Stimulated activated CD8-positive, alpha-beta memory T cell treated with anti-CD3 and anti-CD28 coated beads, Interleukin-7, amount 100 ng/mL, for 48 hours (primary cell): ENCODE measurements at regions not wholly inside any gene's neighbourhood (a gene's known extent, or its start where the extent isn't known, plus 50 kb on each side); places are given as distances from the start of the nearest gene placed in this dataset.

Source experiments
- DNase-seq, 2 donors: peaks; one replicate each; pipeline ENCODE4 v3.0.0-alpha.2; 2020; ENCODE audit warnings: low read depth in 1 of 2; ENCODE audit errors: extremely low read depth in 1 of 2

- DNase-seq, result no peak
These were observed 153.5 kb downstream of the RBFOX3 start for GRCh38 chr17:79457376-79457775.

DNA sequence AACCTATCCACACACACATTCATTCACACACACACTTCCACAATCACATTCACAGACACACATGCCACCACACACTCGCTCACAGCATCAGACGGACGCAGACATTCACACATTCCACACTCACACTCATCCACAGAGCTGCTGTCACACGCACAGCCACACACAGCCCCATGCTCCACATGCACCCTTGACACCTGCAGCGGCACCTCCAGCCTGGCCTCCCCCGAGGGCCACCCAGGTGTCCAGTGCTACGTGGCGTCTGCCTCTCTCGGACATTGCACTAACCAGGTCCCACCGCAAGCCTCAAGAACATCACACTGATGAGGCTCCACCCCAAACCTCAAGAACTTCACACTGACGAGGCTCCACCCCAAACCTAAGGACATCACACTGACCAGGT is 155.2 kb downstream of the RBFOX3 start:
- DNase-seq, result no peak

GRCh38 chr17:79454826-79455225 is 156.0 kb downstream of the RBFOX3 start:
- no peak for DNase-seq

DNA sequence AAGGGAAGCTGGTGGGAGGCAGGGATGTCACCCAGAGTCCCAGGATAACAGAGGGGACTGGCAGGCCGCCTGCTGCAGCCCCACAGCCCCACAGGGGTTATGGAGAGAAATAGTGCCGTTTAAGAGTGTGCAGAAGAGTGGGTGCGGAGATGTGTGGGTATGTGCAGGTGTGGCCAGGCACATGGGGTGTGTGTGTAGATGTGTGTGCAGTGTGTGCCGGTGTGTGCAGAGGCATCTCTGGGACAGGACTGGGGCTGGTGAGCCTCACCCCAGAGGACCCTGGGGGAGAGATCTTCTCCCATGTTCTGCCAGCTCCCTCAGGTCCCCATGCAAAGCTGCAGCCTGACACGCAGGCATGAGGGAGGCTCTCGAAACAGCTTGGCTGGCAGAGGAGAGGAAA is 157.4 kb downstream of the RBFOX3 start:
- DNase-seq, result no peak

DNA sequence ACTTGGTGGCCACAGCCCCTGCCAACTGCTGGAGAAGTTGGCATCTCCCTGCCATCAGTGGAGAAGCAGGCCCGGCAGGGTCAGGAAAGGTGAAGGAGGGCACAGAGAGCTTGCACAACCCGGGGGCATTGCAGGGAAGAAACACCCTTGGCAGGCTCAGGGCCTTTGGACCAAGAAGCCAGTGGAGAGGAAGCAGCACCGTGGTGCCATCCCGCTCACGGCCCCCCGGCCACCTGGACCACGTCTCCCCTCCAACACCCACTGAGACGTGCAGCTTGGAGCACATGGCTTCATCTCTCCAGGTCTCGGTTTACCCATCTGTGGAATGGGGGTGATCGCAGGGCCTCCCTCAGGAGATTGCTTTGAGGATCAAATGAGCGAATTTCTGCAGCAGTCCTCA is 158.1 kb downstream of the RBFOX3 start:
- DNase-seq, result no peak

- no peak for DNase-seq
These were observed 159.7 kb downstream of the RBFOX3 start for GRCh38 chr17:79451167-79451566.

DNA sequence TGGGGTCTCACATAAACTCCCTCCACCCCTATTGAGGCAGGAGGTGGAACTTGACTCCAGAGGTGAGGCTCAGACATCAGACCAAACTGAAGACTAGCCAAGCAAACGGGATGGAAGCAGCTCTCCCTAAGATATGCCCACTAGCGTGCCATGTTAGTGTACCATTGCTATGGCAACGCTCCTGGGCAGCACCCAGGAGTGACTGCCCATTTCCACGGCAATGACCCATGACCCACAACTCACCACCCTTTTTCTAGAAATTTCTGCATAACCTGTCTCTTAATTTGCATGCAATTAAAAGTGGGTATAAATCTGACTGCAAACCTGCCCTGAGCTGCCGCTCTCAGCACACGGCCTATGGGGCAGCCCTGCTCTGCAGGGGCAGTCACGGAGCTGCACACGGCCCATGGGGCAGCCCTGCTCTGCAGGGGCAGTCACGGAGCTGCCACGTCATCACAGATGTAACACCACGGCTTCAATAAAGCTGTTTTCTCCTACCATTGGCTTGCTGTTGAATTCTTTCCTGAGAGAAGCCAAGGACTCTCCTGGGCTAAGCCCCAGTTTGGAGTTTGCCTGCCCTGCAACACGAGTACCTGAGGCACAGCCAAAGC is 164.3 kb downstream of the RBFOX3 start:
- DNase-seq, result no peak

DNA sequence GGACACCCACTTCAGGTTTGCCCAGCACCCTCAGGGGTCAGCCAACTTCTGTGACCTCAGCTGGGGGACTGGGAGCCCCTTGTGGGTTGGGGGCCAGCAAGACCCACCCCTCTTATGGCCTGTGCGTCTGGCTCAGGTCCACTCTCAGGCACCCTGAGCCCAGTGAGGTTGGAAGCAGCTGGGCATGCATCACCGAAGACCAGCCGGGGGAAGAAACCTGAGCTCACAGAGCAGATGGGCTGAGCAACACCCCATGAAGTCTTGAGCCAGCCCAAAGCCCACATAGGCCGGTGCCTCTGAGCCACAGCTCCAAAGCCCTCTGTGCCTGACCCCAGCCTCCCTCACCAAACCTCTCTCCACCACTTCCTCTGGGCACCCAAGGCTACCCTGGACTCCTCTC is 166.7 kb downstream of the RBFOX3 start:
- DNase-seq, result no peak

DNA sequence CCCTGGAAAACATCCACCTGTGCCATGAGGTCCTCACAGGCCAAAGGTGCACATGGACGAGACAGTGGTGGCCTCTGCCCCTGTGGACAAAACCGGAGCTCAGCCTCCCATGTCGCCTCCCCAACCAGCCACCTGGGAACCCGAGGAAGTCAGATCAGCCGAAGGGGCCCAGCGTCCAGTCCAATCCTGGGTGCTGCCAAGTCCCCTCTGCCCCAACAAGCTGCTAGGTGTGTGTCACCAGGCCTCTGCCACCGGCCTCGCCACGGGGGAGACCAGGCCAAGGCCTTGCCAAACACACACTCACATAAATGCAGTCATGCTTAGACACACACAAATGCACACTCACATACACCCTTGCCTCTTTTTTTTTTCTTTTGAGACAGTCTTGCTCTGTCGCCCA is 167.8 kb downstream of the RBFOX3 start:
- DNase-seq, result no peak

DNA sequence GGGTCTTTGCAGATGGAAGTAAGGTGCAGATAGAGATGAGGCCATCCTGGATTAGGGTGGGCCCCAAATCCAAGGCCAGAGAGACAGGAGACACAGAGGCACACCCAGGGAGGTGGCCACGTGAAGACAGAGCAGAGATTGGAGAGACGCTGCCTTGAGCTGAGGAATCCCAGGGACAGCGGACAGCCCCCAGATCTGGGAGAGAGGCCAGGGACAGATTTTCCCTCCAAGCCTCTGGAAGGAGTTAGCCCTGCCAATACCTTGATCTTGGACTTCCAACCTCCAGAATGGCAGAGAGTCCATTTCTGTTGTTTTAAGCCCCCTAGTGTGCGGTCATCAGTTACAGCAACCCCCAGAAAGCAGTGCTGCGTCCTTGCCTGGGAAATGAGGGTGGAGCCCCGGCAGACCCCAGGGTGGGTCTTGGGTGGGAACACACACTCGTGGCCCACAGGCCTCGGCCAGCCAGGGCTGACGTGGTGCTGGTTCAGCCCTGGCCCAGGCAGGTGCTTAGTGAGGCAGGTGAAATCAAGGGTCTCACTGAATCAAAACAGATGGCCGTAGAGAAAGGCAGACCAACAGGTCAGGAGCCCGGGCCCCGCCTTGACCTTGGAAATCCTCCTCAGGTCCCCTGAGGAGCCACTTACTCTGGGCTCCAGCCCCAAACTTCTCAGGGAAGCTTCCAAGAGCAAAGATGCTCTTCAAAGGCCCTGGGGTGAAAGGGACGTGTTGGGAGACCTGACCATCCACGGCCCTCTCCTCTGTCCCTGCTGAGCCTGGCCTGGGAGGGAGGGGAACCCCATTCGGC is 169.3 kb downstream of the RBFOX3 start:
- no peak for DNase-seq

GRCh38 chr17:79440251-79440650 is 170.6 kb downstream of the RBFOX3 start:
- no peak for DNase-seq

DNA sequence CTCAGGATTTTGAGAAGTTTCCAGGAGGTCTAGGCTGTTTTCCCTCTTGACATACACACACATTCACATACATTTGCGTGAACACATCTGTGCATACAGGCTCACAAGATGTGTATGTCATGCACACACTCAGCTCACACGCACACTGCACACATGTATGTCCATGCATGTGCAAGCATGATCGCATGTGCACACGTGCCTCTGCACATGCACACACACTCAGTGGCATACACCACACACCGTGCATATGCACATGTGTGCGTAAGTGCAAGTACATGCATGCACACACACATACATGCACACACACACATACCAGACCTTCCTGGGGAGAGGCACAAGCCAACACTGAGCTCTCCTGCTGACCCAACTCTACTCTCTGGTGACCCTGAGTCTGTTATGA is 171.4 kb downstream of the RBFOX3 start:
- no peak for DNase-seq

DNA sequence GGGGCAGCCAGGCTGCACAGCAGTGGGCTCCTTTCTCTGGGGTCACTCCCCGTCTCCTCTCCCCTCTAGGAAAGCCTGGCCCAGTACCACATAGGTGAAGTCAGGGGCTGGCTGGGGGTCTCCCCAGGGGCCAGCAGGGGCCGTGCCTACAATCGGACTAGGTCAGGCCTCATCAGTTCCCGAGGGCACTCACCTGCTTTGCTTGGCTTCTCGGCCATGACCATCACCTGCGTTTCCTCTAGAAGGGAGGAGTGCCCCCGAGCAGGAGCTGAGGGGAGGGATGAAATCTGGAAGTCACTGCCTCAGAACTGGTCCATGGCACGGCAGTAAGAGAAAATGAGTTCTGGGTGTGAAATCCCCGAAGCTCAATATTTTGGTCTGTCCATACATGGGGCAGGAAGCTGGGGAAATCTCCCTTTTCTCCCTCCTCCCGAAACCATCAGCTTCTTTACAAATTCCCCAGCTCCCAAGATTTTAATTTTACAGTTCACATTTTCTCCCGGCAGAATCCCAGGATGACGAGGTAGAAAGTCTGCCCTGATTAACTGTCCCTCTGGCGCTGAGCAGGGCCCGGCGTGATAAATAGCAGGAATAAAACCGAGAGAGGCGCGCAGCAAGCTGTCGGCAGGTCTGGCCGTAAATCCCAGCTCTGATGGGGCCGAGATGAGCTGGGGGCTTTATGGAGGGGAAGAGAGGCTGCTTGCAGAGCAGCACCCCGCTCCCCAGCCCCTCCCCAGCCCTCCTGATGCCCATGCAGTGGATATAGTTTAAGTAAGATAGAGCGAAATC is 172.1 kb downstream of the RBFOX3 start:
- DNase-seq, result no peak

DNA sequence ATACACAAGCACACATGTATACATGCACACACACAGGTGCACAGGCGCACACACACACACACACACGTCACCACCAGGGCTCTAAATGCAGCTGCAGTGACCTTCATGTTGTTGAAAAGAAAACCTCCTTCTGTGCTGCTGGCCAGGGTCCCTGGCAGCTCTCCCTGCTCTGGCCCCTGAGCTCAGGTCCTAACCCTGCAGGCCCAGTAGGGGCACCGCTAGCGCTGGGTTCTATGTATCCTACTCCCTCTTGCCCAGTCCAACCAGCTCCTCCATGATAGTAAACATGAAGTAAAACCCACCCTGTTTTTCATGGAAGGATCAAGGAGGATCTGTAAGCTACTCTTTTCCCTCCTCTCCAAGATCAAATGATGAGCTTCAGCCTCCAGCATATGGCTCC is 172.8 kb downstream of the RBFOX3 start:
- no peak for DNase-seq

DNA sequence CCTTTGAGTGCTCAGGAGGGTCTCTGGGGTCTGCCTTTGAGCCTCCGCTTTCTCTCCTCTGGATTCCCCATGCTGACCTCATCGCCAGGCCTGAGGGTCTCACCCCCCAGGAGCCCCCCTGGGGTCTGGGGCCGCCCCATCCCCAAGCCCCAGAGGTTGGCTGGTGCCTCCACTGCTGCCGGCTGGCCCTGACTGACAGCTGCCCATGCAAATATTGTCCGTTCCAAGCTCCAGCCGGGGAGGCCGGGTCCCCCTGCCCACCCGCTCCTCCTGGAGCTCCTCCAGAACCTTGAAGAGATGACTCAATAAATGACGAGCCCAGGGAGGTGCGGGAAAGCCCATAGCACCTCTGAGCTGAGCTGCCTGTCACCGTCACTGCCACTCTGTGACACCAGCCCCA is 173.8 kb downstream of the RBFOX3 start:
- no peak for DNase-seq

DNA sequence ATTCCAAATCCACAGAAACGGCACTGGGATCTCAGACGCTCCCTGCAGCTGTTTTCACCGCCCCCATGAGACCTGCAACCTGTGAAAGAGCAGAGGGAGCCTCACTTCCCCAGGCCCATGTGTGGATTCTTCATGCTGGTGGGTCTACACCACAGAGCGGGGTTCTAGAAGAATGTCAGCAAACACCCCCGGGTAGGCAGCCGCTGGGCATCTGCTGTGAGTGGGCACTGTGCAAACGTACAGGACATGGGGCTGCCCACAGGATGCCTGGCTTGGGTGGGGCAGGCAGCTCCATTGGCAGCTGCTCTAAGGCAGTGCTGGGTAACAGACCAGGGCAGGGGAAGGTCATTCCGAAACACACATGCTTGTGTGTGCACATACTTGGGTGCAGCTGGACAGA is 174.9 kb downstream of the RBFOX3 start:
- no peak for DNase-seq

DNA sequence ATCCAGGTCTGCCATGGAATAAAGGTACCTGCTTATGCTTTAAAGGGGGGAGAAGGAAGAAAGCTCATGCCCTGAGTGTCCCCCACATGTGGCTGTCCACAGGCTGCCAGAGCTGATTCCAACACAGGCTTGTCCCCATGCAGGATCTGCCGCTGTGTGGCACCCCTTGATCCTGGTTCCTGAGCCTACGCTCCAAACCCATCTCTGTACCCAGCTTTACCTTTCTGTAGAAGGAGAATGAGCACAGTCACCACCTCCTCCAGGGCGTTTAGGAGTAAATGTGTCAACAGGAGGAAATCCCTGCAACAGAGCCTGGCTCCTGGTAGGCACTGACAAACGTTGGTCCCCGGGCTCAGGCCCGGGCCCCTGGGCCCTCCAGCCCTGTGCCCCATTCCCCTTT is 175.6 kb downstream of the RBFOX3 start:
- DNase-seq, result no peak

DNA sequence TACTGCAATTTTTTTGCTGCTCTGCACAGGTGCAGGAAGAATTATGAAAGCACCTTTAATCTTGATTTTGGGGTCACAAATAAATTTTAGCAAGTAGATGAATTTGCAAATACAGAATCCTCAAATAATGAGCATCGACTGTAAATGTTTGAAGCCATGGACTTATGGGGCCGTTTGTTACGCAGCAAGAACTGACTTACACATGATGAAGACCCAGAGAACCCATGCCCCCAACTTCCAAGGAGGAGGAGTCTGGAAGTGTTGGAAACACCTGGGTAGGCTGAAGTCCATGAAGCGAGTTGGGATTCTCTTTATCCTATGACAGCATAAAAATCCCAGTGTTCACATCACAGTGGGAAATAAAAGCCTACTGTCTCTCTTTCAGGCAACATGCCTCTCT is 176.6 kb downstream of the RBFOX3 start:
- DNase-seq, result no peak

GRCh38 chr17:79433379-79433778 is 177.5 kb downstream of the RBFOX3 start:
- DNase-seq, result no peak

DNA sequence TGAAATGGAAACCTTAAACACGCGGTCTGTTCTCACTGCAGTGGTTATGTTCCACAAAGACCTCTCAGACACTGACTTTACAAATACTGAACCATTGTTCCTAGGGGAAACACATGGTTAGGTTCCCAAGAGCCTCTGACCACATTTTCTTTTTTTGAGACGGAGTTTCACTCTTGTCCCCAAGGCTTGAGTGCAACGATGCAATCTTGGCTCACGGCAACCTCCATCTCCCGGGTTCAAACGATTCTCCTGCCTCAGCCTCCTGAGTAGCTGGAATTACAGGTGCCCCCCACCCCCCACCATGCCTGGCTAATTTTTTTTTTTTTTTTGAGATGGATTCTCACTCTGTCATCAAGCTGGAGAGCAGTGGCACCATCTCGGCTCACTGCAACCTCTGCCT is 179.7 kb downstream of the RBFOX3 start:
- DNase-seq, result no peak

- no peak for DNase-seq
These were observed 180.9 kb downstream of the RBFOX3 start for GRCh38 chr17:79429864-79430494.
